ENCODE measurements at regions not wholly inside any gene's neighbourhood (a gene's known extent, or its start where the extent isn't known, plus 50 kb on each side); places are given as distances from the start of the nearest gene placed in this dataset.

- peak overlapping the region; percentile 60; the same call in 1 of the 2 replicates for H2BK120ac ChIP-seq (ENCODE audit: low read depth, low read length)
- no peak overlapping the region for H2AFZ ChIP-seq (replicated peaks; ENCODE audit: low read length, poor library complexity)
- peak overlapping the region; percentile 30; the same call in 1 of the 2 replicates for H2BK20ac ChIP-seq (ENCODE audit: low read depth, low read length)
- no peak overlapping the region for H2AK9ac ChIP-seq (replicated peaks; ENCODE audit: low read depth, low read length, poor library complexity)
- in situ Hi-C loops (cut with MboI; ENCODE audit: low sequenced_read_pairs) = no loop called here
- H3K9me1 ChIP-seq (ENCODE audit: insufficient read depth, low read length) = no peaks in the 10 kb centered on the region; the same call in none of the 2 replicates
- ChIA-PET POLR2A (ENCODE audit: unreplicated experiment) (interaction anchor here (0.6 kb wide), 2 partner anchors 328 to 330 kb away, joined by 3 to 5 read pairs; no protein-coding TSS in a partner anchor), CTCF (no interaction called here)
- no peak for ATAC-seq (ENCODE audit: low read depth)
- no peaks in the 10 kb centered on the region for H4K20me1 ChIP-seq (ENCODE audit: insufficient read depth, low read length)
- BruUV-seq (replicated peaks) = no TSS peak
- H3K4ac ChIP-seq (ENCODE audit: low read depth, low read length) = no peak overlapping the region
- no peak for TF ChIP-seq RAD21 (IDR thresholded peaks at IDR 0.05; ENCODE audit: low read length)
- TF ChIP-seq CTCF (conservative IDR thresholded peaks at IDR 0.05; ENCODE audit: low read depth, low read length) = no peak
- TF ChIP-seq POLR2A (IDR thresholded peaks at IDR 0.05; ENCODE audit: low read depth, low read length) = no peak
- TF ChIP-seq ELK1 (IDR thresholded peaks at IDR 0.05; ENCODE audit: borderline replicate concordance, low read depth, low read length) = no peak
- no peak for TF ChIP-seq CEBPB (IDR thresholded peaks at IDR 0.05; ENCODE audit: low read depth, low read length)
- no peak for TF ChIP-seq MAFK (IDR thresholded peaks at IDR 0.05; ENCODE audit: low read depth, low read length)
- TF ChIP-seq FOS (IDR thresholded peaks at IDR 0.05; ENCODE audit: low read depth, low read length) = no peak
- TF ChIP-seq MXI1 (IDR thresholded peaks at IDR 0.05; ENCODE audit: borderline replicate concordance, low read depth, low read length) = no peak
- no peak for TF ChIP-seq BHLHE40 (IDR thresholded peaks at IDR 0.05; ENCODE audit: low read depth, low read length)
- no peak for TF ChIP-seq RFX5 (IDR thresholded peaks at IDR 0.05; ENCODE audit: low read depth, low read length)
- TF ChIP-seq SMC3 (IDR thresholded peaks at IDR 0.05; ENCODE audit: low read depth, low read length) = no peak
- no peak for TF ChIP-seq CHD1 (IDR thresholded peaks at IDR 0.05; ENCODE audit: low read depth, low read length)
- TF ChIP-seq NFE2L2 (IDR thresholded peaks at IDR 0.05; ENCODE audit: low read depth, low read length) = no peak
- no peak for TF ChIP-seq MAZ (IDR thresholded peaks at IDR 0.05; ENCODE audit: borderline replicate concordance, low read depth, low read length)
- no peak for TF ChIP-seq USF2 (IDR thresholded peaks at IDR 0.05; ENCODE audit: low read depth, low read length)
- no peak overlapping the region for H2BK15ac ChIP-seq (ENCODE audit: low read depth, low read length)
- no peak overlapping the region for H3K4me2 ChIP-seq (ENCODE audit: low read depth, low read length)
- WGBS, 2 experiments (ENCODE audit: extremely low coverage in 2 of 2, insufficient read length in 1 of 2) = no CpG with 5 or more reads among the region's 4 CpGs
- 0 out of 2 replicates have a peak, but pooled peaks cover 2% of the 10 kb centered on the region for H3K9me3 ChIP-seq (ENCODE audit: control insufficient read depth, insufficient read depth, low read length)
- peaks cover 6% of the 10 kb centered on the region; the same call in 1 of the 2 replicates for H3K4me1 ChIP-seq (ENCODE audit: control insufficient read depth, insufficient read depth, low read length)
- dilution Hi-C loops (cut with HindIII; ENCODE audit: low sequenced_read_pairs, unreplicated experiment) = no loop called here
- H2AK5ac ChIP-seq (ENCODE audit: low read depth, low read length) = no peak overlapping the region
- no peak for DNase-seq
- H3K27ac ChIP-seq (ENCODE audit: insufficient read depth, low read length) = no peak overlapping the region
- H3K56ac ChIP-seq (ENCODE audit: extremely low read depth, insufficient read depth, low read length) = no peak overlapping the region
- no peaks in the 10 kb centered on the region for H3K36me3 ChIP-seq (ENCODE audit: control insufficient read depth, insufficient read depth, low read length)
- no peaks in the 10 kb centered on the region for H3K79me1 ChIP-seq (ENCODE audit: low read depth in 1 of 2, low read length in 2 of 2)
- no peak overlapping the region for H3K4me3 ChIP-seq (ENCODE audit: insufficient read depth, low read depth, low read length)
- no peak overlapping the region; the same call in 1 of the 2 replicates for H4K91ac ChIP-seq (ENCODE audit: insufficient read depth, low read depth, low read length)
- no peaks in the 10 kb centered on the region for H3K27me3 ChIP-seq (ENCODE audit: control insufficient read depth, insufficient read depth, low read length)
- no peak overlapping the region for H2BK5ac ChIP-seq (ENCODE audit: low read depth, low read length, poor library complexity, severe bottlenecking)
- intact Hi-C loops (cut with micrococcal nuclease) = no loop called here
- H3K14ac ChIP-seq (replicated peaks; ENCODE audit: low read depth, low read length) = no peak overlapping the region
- H3K18ac ChIP-seq (ENCODE audit: low read depth, low read length) = no peak overlapping the region
- H3K23ac ChIP-seq (ENCODE audit: low read depth, low read length) = no peak overlapping the region
- H4K8ac ChIP-seq (ENCODE audit: low read depth in 2 of 2, low read length in 2 of 2) = no peak overlapping the region
- H3K9ac ChIP-seq (ENCODE audit: low read depth, low read length) = no peak overlapping the region
- no peak overlapping the region for H4K5ac ChIP-seq (ENCODE audit: low read depth, low read length)
Measured at GRCh38 chr20:11001302-11001701, 327.5 kb upstream of the JAG1 start.
